HEK293 (cell line): ENCODE measurements at regions not wholly inside any gene's neighbourhood (a gene's known extent, or its start where the extent isn't known, plus 50 kb on each side); places are given as distances from the start of the nearest gene placed in this dataset.

Experiments
- CTCF ChIA-PET: fragments of 350-600 bp; formaldehyde crosslinking; extraction: SDS; loops from one replicate; lab custom pipeline; 2021; ENCODE audit warnings: antibody characterized with exemption; lab: Yijun Ruan, JAX
- POLR2A ChIA-PET: fragments of 300-600 bp; formaldehyde crosslinking; extraction: SDS; loops from one replicate; lab custom pipeline; 2020; ENCODE audit warnings: antibody characterized with exemption, inconsistent platforms; lab: Yijun Ruan, JAX
- H3K27ac ChIP-seq: fragments of 200-500 bp; sonication (Bioruptor generic); 2 replicates; pipeline ENCODE4 v1.5.1; 2014; ENCODE audit warnings: low read depth, low read length, control low read depth, inconsistent platforms; ENCODE audit errors: extremely low read depth
- H3K36me3 ChIP-seq, 2 experiments: fragments of 200-500 bp in 1 of 2; sonication (Bioruptor generic) in 1 of 2; 1 replicate in 1 of 2; 2 replicates in 1 of 2; pipeline ENCODE4 v1.5.1; 2014 to 2017; ENCODE audit warnings: inconsistent platforms in 2 of 2, low read length in 2 of 2; ENCODE audit not compliant: control insufficient read depth in 2 of 2, insufficient read depth in 1 of 2
- H3K4me1 ChIP-seq: fragments of 200-500 bp; sonication (Bioruptor generic); 2 replicates; pipeline ENCODE4 v1.5.1; 2014; ENCODE audit warnings: mild to moderate bottlenecking, low read length, inconsistent platforms; ENCODE audit not compliant: control insufficient read depth, insufficient read depth
- H3K4me3 ChIP-seq: 2 replicates; pipeline ENCODE4 v1.5.1; 2011; ENCODE audit warnings: low read depth, mild to moderate bottlenecking, control low read depth, low read length, moderate library complexity
- H3K9me3 ChIP-seq: fragments of 200-500 bp; sonication (Bioruptor generic); 2 replicates; pipeline ENCODE4 v1.5.1; 2014; ENCODE audit warnings: low read depth, low read length, inconsistent platforms; ENCODE audit not compliant: control insufficient read depth, insufficient read depth
- KLF10 ChIP-seq: fragments of 450-650 bp; IDR thresholded peaks from 2 replicates; pipeline ENCODE4 v1.5.1; 2018; ENCODE audit warnings: missing biosample characterization, mild to moderate bottlenecking, missing genetic modification characterization
- KLF16 ChIP-seq: fragments of 450-650 bp; formaldehyde crosslinking; IDR thresholded peaks from 2 replicates; pipeline ENCODE4 v1.5.1; 2017; ENCODE audit warnings: missing biosample characterization, missing genetic modification characterization
- SCRT2 ChIP-seq: fragments of 450-650 bp; formaldehyde crosslinking; IDR thresholded peaks from 2 replicates; pipeline ENCODE4 v1.5.1; 2016; ENCODE audit warnings: missing biosample characterization, missing genetic modification characterization
- ZBTB17 ChIP-seq: fragments of 450-650 bp; formaldehyde crosslinking; IDR thresholded peaks from 2 replicates; pipeline ENCODE4 v1.5.1; 2016; ENCODE audit warnings: missing biosample characterization, missing genetic modification characterization
- ZNF121 ChIP-seq: fragments of 450-650 bp; formaldehyde crosslinking; IDR thresholded peaks from 2 replicates; pipeline ENCODE4 v1.5.1; 2016; ENCODE audit warnings: missing biosample characterization, missing genetic modification characterization
- ZNF140 ChIP-seq: fragments of 450-650 bp; formaldehyde crosslinking; IDR thresholded peaks from 2 replicates; pipeline ENCODE4 v1.5.1; 2016; ENCODE audit warnings: missing biosample characterization, missing genetic modification characterization
- ZNF16 ChIP-seq: fragments of 450-650 bp; formaldehyde crosslinking; IDR thresholded peaks from 2 replicates; pipeline ENCODE4 v1.5.1; 2016; ENCODE audit warnings: low read depth, missing biosample characterization, missing genetic modification characterization
- ZNF2 ChIP-seq: fragments of 450-650 bp; formaldehyde crosslinking; IDR thresholded peaks from 2 replicates; pipeline ENCODE4 v1.5.1; 2016; ENCODE audit warnings: missing biosample characterization, missing genetic modification characterization
- ZNF211 ChIP-seq: fragments of 450-650 bp; formaldehyde crosslinking; IDR thresholded peaks from 2 replicates; pipeline ENCODE4 v1.5.1; 2016; ENCODE audit warnings: low read depth, missing biosample characterization, missing genetic modification characterization
- ZNF223 ChIP-seq: fragments of 450-650 bp; formaldehyde crosslinking; IDR thresholded peaks from 2 replicates; pipeline ENCODE4 v1.5.1; 2016; ENCODE audit warnings: missing biosample characterization, missing genetic modification characterization
- ZNF292 ChIP-seq: fragments of 450-650 bp; formaldehyde crosslinking; IDR thresholded peaks from 2 replicates; pipeline ENCODE4 v1.5.1; 2016; ENCODE audit warnings: low read depth, missing biosample characterization, missing genetic modification characterization, borderline replicate concordance
- ZNF341 ChIP-seq: fragments of 450-650 bp; formaldehyde crosslinking; IDR thresholded peaks from 2 replicates; pipeline ENCODE4; 2016; ENCODE audit warnings: low read depth, missing biosample characterization, missing genetic modification characterization
- ZNF404 ChIP-seq: fragments of 450-650 bp; formaldehyde crosslinking; IDR thresholded peaks from 2 replicates; pipeline ENCODE4 v1.5.1; 2017; ENCODE audit warnings: missing biosample characterization, missing genetic modification characterization
- ZNF623 ChIP-seq: fragments of 450-650 bp; formaldehyde crosslinking; IDR thresholded peaks from 2 replicates; pipeline ENCODE4 v1.5.1; 2016; ENCODE audit warnings: missing biosample characterization, missing genetic modification characterization
- ZSCAN16 ChIP-seq: fragments of 450-650 bp; formaldehyde crosslinking; IDR thresholded peaks from 2 replicates; pipeline ENCODE4 v1.5.1; 2016; ENCODE audit warnings: missing biosample characterization, missing genetic modification characterization
- TF ChIP-seq, protein P1 (sequence below): fragments of 450-650 bp; formaldehyde crosslinking; IDR thresholded peaks from 2 replicates; pipeline ENCODE4 v1.5.1; 2017; ENCODE audit warnings: missing biosample characterization, missing genetic modification characterization
- TF ChIP-seq, protein P2 (sequence below): fragments of 450-650 bp; formaldehyde crosslinking; IDR thresholded peaks from 2 replicates; pipeline ENCODE4 v1.5.1; 2017; ENCODE audit warnings: missing biosample characterization, missing genetic modification characterization
- TF ChIP-seq, protein P3 (sequence below): fragments of 450-650 bp; formaldehyde crosslinking; IDR thresholded peaks from 2 replicates; pipeline ENCODE4 v1.5.1; 2016; ENCODE audit warnings: missing biosample characterization, missing genetic modification characterization
- TF ChIP-seq, protein P4 (sequence below): fragments of 450-650 bp; formaldehyde crosslinking; optimal IDR thresholded peaks from 2 replicates; pipeline ENCODE3; 2016; ENCODE audit warnings: missing biosample characterization, mild to moderate bottlenecking, missing genetic modification characterization
- TF ChIP-seq, protein P5 (sequence below): fragments of 450-650 bp; formaldehyde crosslinking; IDR thresholded peaks from 2 replicates; pipeline ENCODE4 v1.5.1; 2017; ENCODE audit warnings: missing biosample characterization, missing genetic modification characterization

DNA sequence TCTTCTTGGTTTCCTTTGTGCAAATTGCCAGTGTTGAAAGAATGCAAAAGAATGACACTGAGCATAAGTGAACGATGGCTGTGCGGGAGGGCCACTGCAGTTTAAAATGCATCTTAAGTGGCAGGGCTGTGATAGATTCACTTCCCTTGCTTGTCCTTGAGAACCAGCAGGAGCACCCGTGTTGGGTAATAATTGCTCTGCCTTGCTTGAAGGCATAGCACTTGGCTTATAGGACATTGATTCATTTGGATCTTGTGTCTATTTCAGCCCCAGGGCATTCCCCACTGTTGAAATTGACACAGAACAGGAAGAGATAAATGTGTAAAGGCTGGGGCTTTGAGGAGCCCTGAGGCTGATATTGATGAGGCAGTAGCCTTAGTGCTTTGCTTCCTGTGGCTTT is 1003.7 kb upstream of the GYPC start:
- TF ChIP-seq ZNF404 (tag by site-specific recombination) (no peak), ZNF140 (tag by site-specific recombination) (no peak), ZNF292 (no peak), KLF10 (tag by site-specific recombination) (no peak)
- TF ChIP-seq, protein P1, sequence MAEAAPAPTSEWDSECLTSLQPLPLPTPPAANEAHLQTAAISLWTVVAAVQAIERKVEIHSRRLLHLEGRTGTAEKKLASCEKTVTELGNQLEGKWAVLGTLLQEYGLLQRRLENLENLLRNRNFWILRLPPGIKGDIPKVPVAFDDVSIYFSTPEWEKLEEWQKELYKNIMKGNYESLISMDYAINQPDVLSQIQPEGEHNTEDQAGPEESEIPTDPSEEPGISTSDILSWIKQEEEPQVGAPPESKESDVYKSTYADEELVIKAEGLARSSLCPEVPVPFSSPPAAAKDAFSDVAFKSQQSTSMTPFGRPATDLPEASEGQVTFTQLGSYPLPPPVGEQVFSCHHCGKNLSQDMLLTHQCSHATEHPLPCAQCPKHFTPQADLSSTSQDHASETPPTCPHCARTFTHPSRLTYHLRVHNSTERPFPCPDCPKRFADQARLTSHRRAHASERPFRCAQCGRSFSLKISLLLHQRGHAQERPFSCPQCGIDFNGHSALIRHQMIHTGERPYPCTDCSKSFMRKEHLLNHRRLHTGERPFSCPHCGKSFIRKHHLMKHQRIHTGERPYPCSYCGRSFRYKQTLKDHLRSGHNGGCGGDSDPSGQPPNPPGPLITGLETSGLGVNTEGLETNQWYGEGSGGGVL (tag by site-specific recombination) = no peak
- Histone ChIP-seq H3K27ac (no peak overlapping the region), H3K4me3 (no peak overlapping the region), H3K9me3 (no peaks in the 10 kb centered on the region), H3K36me3 (no peaks in the 10 kb centered on the region), H3K4me1 (no peaks in the 10 kb centered on the region)
- POLR2A ChIA-PET = no interaction called here
- CTCF ChIA-PET = no interaction called here

DNA sequence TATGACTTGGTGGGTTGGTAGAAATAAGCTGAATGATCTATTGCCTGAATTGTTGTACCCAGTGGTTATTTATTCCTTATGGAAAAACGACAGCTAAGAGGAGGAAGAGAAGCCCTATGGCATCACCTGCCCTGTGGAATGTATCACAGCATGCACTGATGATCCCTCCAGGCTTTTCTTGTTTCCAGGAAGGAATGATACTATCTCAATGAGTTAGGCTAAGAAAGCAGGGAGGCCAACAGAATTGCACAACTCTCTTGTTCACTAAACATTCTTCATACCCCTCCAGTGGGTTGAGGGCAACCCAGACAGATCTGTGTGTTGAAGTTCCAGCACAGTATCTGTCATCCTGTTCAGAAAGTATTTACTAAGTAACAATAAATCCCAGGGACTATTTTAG is 1001.7 kb upstream of the GYPC start:
- Histone ChIP-seq H3K27ac (no peak overlapping the region), H3K9me3 (no peaks in the 10 kb centered on the region), H3K36me3 (no peaks in the 10 kb centered on the region), H3K4me1 (no peaks in the 10 kb centered on the region)
- TF ChIP-seq ZNF121 (tag by site-specific recombination) = no peak
- TF ChIP-seq ZNF211 = no peak
- TF ChIP-seq, protein P2, sequence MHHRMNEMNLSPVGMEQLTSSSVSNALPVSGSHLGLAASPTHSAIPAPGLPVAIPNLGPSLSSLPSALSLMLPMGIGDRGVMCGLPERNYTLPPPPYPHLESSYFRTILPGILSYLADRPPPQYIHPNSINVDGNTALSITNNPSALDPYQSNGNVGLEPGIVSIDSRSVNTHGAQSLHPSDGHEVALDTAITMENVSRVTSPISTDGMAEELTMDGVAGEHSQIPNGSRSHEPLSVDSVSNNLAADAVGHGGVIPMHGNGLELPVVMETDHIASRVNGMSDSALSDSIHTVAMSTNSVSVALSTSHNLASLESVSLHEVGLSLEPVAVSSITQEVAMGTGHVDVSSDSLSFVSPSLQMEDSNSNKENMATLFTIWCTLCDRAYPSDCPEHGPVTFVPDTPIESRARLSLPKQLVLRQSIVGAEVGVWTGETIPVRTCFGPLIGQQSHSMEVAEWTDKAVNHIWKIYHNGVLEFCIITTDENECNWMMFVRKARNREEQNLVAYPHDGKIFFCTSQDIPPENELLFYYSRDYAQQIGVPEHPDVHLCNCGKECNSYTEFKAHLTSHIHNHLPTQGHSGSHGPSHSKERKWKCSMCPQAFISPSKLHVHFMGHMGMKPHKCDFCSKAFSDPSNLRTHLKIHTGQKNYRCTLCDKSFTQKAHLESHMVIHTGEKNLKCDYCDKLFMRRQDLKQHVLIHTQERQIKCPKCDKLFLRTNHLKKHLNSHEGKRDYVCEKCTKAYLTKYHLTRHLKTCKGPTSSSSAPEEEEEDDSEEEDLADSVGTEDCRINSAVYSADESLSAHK (tag by site-specific recombination) = no peak
- no peak for TF ChIP-seq ZNF623 (tag by site-specific recombination)
- TF ChIP-seq, protein P3, sequence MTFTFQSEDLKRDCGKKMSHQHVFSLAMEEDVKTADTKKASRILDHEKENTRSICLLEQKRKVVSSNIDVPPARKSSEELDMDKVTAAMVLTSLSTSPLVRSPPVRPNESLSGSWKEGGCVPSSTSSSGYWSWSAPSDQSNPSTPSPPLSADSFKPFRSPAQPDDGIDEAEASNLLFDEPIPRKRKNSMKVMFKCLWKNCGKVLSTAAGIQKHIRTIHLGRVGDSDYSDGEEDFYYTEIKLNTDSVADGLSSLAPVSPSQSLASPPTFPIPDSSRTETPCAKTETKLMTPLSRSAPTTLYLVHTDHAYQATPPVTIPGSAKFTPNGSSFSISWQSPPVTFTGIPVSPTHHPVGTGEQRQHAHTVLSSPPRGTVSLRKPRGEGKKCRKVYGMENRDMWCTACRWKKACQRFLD = no peak
- TF ChIP-seq, all 188 proteins: peak for 0
- ChIA-PET CTCF (no interaction called here), POLR2A (no interaction called here)
- H3K4me3 ChIP-seq = no peak overlapping the region

DNA sequence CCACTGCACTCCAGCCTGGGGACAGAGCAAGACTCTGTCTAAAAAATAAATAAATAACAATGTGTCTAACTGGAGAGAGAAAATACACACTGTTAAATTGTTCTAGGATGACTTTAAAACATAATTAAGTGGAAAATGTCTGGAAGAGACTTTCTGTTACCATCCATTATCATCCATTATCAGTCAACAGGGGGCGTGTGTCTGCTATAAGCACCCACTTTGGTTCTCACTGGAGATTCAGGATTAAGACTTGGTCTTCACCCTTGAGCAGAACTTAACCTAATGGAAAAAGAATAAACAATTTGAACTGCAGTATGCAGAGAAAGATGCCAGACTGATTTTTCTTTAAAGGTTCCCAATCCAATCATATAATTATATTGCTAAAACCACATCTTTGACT is 999.8 kb upstream of the GYPC start:
- H3K4me1 ChIP-seq = no peaks in the 10 kb centered on the region
- CTCF ChIA-PET = interaction anchor here (0.6 kb wide), 1 partner anchor 10 kb away, joined by 4 read pairs; no protein-coding TSS in a partner anchor

More for the DNA sequence above, 999.8 kb upstream of the GYPC start:
- H3K4me3 ChIP-seq = no peak overlapping the region
- POLR2A ChIA-PET = no interaction called here
- no peaks in the 10 kb centered on the region for H3K36me3 ChIP-seq
- no peaks in the 10 kb centered on the region for H3K9me3 ChIP-seq
- TF ChIP-seq, protein P4, sequence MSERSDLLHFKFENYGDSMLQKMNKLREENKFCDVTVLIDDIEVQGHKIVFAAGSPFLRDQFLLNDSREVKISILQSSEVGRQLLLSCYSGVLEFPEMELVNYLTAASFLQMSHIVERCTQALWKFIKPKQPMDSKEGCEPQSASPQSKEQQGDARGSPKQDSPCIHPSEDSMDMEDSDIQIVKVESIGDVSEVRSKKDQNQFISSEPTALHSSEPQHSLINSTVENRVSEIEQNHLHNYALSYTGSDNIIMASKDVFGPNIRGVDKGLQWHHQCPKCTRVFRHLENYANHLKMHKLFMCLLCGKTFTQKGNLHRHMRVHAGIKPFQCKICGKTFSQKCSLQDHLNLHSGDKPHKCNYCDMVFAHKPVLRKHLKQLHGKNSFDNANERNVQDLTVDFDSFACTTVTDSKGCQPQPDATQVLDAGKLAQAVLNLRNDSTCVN (tag by site-specific recombination) = no peak
- TF ChIP-seq, protein P5, sequence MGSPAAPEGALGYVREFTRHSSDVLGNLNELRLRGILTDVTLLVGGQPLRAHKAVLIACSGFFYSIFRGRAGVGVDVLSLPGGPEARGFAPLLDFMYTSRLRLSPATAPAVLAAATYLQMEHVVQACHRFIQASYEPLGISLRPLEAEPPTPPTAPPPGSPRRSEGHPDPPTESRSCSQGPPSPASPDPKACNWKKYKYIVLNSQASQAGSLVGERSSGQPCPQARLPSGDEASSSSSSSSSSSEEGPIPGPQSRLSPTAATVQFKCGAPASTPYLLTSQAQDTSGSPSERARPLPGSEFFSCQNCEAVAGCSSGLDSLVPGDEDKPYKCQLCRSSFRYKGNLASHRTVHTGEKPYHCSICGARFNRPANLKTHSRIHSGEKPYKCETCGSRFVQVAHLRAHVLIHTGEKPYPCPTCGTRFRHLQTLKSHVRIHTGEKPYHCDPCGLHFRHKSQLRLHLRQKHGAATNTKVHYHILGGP (tag by site-specific recombination) = no peak
- TF ChIP-seq ZNF2 (no peak), ZNF16 (tag by site-specific recombination) (no peak), ZNF341 (tag by site-specific recombination) (no peak), ZSCAN16 (no peak), SCRT2 (no peak), ZNF223 (tag by site-specific recombination) (no peak), KLF16 (tag by site-specific recombination) (no peak), ZBTB17 (tag by site-specific recombination) (no peak)
- H3K27ac ChIP-seq = no peak overlapping the region
